HCT116 (cell line): ENCODE measurements at regions not wholly inside any gene's neighbourhood (a gene's known extent, or its start where the extent isn't known, plus 50 kb on each side); places are given as distances from the start of the nearest gene placed in this dataset.

Experiments
- CTCF ChIP-seq, 3 experiments: fragments of 200-600 bp in 1 of 3; sonication (generic) in 1 of 3; IDR thresholded peaks in 2 of 3; conservative IDR thresholded peaks in 1 of 3; 2 replicates each; pipeline ENCODE4 v1.5.1; 2012 to 2017; ENCODE audit warnings: low read depth in 2 of 3, low read length in 2 of 3, antibody characterized with exemption in 1 of 3, borderline replicate concordance in 1 of 3, control low read depth in 1 of 3, mild to moderate bottlenecking in 1 of 3, mixed read lengths in 1 of 3, mixed run types in 1 of 3, moderate library complexity in 1 of 3; ENCODE audit not compliant: insufficient read depth in 1 of 3
- ELF1 ChIP-seq: IDR thresholded peaks from 2 replicates; pipeline ENCODE4 v1.6.1; 2012; ENCODE audit warnings: low read depth, borderline replicate concordance
- EZH2phosphoT487 ChIP-seq: fragments of 200-600 bp; IDR thresholded peaks from 2 replicates; pipeline ENCODE4 v1.6.1; 2018; ENCODE audit warnings: antibody characterized with exemption, borderline replicate concordance
- MAX ChIP-seq: IDR thresholded peaks from 2 replicates; pipeline ENCODE4 v1.6.1; 2012
- POLR2A ChIP-seq: IDR thresholded peaks from 2 replicates; pipeline ENCODE4 v1.7.0; 2011; ENCODE audit warnings: borderline replicate concordance; ENCODE audit not compliant: insufficient read depth, insufficient read length; ENCODE audit errors: extremely low read depth

GRCh38 chr5:89064736-89065135, 181.8 kb upstream of the MEF2C start:
- TF ChIP-seq EZH2phosphoT487, result no peak
- TF ChIP-seq CTCF (IDR thresholded peaks at IDR 0.05 in 2 of 3, conservative IDR thresholded peaks at IDR 0.05 in 1 of 3; ENCODE audit: borderline replicate concordance in 1 of 3, insufficient read depth in 1 of 3, low read depth in 2 of 3, low read length in 2 of 3), result no peak
- no peak for TF ChIP-seq ELF1
- TF ChIP-seq POLR2A, result no peak
- no peak for TF ChIP-seq MAX
